GM20431 (cell line): ENCODE measurements at regions not wholly inside any gene's neighbourhood (a gene's known extent, or its start where the extent isn't known, plus 50 kb on each side); places are given as distances from the start of the nearest gene placed in this dataset.

Experiments
- in situ Hi-C: fragments of 300-500 bp; cut with MseI, MboI; formaldehyde crosslinking; loops from one replicate; pipeline ENCODE4 v1.15.0; 2020; ENCODE audit warnings: low sequenced_read_pairs; ENCODE audit not compliant: unreplicated experiment

GRCh38 chr5:174418809-174419539 lies 305.4 kb upstream of the MSX2 start:
- in situ Hi-C loops: loop anchor here (10.0 kb wide), 1 partner anchor 366 kb away; no protein-coding TSS in a partner anchor

DNA sequence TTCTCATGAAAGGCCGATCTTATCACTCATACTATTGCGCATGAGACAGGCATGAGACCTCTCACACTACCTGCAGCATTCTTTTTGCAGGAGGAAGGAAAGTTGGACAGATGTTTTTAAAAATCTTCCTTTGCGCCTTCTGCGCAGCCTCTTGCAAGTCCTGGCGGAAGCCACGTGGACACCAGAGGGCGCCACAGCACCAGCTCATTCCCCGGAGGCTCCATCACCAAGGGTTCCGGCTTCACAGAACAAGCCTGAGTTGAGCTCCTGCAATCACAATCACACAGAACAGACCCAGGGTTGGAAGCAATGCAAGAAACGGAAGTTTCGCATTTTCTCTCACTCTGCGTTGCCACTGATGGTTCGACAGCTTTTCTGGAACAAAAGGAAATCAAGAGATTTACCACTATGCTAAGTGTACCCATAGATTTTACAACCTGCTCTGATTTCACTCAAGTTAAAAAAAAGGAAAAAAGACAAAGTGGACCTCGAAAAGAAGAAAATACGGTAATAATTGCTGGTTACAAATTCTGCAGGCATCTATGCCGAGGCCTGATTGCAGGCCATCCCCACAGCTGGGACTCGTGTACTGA lies 304.7 kb upstream of the MSX2 start:
- in situ Hi-C loops: loop anchor here (10.0 kb wide), 1 partner anchor 365 kb away; no protein-coding TSS in a partner anchor

- in situ Hi-C loops: no loop called here
These were observed 303.6 kb upstream of the MSX2 start for GRCh38 chr5:174420651-174421407.

GRCh38 chr5:174421408-174421805 lies 303.0 kb upstream of the MSX2 start:
- in situ Hi-C loops: no loop called here

DNA sequence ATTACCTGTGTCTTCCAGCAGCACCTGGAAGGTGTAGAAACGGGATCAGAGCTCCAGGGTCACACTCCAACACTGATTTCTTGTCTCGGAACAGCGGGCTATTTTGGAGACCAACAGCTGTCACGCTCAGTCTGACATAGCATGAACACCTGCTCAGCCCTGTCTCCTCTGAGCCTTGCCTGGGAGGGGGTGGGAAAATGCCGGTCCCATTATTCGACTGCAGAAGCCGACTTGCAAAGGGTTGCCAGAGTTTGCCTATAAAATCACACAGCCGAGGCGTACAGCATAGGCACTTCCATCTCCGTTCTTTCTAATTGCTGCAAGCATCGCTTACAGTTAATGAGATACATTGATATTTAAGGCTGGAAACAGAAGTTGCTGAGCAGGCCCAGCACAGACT lies 300.8 kb upstream of the MSX2 start:
- in situ Hi-C loops: no loop called here

- in situ Hi-C loops: no loop called here
These were observed 299.9 kb upstream of the MSX2 start for GRCh38 chr5:174424219-174425053.

GRCh38 chr5:174425271-174425963 lies 299.0 kb upstream of the MSX2 start:
- in situ Hi-C loops: no loop called here

DNA sequence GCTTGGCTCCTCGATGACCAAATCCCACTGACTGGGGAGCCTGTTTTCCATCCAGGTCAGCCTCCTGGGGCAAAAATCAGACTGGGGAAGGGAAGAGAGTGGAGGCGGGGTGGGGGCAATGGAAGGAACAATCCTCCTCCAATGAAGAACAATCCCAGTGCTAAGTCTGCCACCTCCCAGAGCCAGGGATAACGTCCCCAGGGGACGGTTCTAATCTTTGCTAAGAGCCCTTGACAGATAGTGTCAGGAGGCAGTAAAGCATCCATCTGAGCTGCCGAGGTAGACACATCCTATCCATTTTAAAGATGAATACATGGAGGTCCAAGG lies 298.5 kb upstream of the MSX2 start:
- in situ Hi-C loops: no loop called here

DNA sequence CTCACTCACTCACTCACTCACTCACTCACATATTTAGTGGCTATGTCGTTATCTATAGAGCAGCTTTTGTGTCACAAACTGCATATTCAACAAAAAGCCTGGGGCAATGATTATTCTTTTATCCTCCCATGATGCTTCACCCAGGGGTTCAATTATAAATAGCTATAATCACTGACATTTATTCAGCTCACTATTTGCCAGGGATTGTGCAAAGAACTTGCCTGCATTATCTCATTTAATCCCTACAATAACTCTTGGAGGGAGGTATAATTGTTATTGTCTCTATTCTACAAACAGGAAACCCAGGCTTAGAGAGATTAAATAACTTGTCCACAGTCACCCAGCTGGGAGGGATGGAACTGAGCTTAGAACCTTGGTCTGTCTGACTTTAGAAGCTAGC lies 298.0 kb upstream of the MSX2 start:
- in situ Hi-C loops: no loop called here

DNA sequence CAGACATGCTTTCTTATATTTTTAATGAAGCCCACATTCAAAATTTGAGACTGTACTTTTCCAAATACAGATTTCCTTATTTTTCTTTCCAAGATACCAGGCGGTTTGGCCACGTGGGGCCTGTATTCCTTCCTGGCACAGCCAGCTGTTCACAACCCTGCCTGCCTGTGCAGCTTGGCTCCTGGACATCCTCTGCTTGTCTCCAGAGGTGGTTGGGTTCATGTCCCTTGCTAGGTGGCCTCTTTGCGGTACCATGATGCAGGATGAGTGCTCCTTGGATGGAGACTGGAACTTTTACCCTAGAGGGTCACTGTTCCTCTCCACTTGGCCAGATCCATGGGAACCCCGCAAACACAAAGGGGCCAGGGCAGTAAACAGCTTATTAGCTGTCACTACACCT lies 297.5 kb upstream of the MSX2 start:
- in situ Hi-C loops: no loop called here

DNA sequence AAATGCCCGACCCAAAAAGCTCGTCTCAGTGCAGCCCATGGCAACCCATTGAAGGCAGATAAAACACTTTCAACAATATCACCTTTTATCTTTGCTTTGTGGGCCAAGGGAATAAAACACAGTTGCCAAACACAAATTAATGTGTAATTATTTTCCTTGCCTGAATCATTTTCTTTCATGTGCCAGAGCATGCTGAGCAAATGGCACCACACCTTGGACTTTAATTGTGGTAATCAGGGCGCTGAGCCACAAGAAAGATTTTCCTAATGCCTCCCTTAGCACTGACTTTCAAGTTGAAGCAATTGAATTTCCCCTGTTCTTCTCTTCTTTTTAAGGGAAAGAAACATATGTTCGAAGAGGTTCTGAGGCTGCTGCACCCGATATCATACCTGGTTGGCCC lies 297.1 kb upstream of the MSX2 start:
- in situ Hi-C loops: no loop called here

GRCh38 chr5:174428895-174429294 lies 295.5 kb upstream of the MSX2 start:
- in situ Hi-C loops: no loop called here

- in situ Hi-C loops: no loop called here
These were observed 293.4 kb upstream of the MSX2 start for GRCh38 chr5:174430940-174431339.

GRCh38 chr5:174431504-174431903 lies 292.9 kb upstream of the MSX2 start:
- in situ Hi-C loops: no loop called here

DNA sequence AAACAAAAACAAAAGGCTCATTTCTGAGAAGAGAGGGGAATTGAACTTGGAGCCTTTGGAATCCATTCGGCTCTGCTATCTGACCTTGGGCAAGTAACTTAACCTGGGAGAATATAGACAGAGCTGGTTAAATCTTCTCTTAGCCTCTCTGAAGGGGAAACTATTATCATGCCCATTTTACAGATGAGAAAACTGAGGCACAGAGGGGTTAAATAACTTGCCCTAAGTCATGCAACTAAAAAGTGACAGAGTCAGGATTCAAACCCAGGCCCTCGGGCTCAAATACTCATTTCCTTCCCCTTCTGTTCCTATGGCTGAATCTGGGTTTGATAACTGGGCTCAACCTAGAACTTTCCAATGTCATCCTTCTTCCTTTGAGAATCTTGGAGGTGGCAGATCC lies 291.3 kb upstream of the MSX2 start:
- in situ Hi-C loops: no loop called here

- in situ Hi-C loops: no loop called here
These were observed 287.6 kb upstream of the MSX2 start for GRCh38 chr5:174436750-174437149.

DNA sequence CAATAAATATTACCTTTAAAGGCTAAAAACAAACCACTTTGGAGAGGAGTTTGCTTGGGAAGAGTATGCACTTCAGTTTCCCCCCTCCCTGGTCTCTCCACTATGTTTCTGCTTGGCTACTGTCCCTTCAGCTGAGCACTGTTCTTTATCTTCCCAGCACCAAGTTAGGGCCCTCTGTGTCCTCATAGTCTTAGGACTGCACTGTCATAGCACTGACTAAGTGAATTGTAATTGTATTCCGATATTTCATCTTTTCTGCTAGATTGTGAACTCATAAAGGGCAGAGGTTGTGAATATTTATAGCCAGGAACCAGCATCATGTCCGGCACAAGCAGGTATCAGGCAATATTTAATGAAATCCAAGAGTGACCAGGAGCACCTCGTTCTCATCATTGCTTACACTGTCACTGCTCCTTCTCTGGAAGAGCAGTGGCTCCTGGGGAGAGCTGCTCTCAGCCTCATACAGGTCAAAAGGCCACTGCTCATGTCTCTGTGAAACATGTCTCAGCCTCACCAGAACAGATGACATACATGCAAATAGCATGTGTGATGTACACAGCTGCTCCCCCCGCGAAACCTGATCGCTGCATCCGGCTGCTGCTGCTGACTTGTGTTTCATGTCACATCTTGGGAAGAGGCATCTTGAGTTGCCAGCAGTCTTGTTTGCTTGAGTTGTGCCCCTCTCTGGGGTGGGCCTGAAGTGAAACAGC lies 279.7 kb upstream of the MSX2 start:
- in situ Hi-C loops: no loop called here

DNA sequence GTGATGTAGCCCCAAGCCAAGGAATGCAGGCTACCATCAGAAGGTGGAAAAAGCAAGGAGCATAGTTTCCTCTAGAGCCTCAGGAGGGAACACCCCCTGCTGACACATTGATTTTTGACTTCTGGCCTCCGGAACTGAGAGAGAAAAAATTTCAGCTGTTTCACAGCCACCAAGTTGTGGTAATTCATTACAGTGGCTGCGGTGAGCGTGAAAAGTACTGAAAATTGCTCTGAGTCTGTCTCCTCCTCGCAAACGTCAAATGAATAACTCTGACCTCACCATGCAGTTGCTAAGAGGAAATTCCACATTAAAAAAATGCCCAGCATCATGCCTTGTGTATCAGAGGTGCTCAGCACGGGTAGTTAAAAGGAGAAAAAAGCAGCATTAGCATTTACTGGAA lies 277.9 kb upstream of the MSX2 start:
- in situ Hi-C loops: no loop called here

DNA sequence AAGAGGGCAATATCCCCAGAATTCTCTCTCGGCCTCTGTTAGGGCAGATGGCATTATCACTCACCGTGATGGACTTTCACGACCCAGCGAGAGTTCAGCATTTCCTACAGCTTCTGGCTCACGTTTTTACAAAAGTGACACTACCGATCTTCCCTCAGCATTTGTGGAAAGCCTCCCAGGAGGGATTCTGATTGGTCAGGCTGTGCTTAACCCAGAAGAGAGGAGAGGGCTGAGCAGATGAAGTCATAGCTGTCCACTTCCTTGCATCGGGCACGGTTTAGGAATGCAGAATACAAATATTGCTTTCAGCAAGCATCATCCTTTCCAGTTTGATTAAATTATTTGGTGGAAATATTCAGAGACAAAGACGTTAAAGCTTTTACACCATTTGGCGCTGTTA lies 277.4 kb upstream of the MSX2 start:
- in situ Hi-C loops: no loop called here
